Myocyte (in vitro differentiated cells): ENCODE measurements at regions not wholly inside any gene's neighbourhood (a gene's known extent, or its start where the extent isn't known, plus 50 kb on each side); places are given as distances from the start of the nearest gene placed in this dataset.

Experiments
- DNase-seq: peaks from one replicate; pipeline ENCODE4 v3.0.0-alpha.2; 2012; ENCODE audit warnings: low read depth

DNA sequence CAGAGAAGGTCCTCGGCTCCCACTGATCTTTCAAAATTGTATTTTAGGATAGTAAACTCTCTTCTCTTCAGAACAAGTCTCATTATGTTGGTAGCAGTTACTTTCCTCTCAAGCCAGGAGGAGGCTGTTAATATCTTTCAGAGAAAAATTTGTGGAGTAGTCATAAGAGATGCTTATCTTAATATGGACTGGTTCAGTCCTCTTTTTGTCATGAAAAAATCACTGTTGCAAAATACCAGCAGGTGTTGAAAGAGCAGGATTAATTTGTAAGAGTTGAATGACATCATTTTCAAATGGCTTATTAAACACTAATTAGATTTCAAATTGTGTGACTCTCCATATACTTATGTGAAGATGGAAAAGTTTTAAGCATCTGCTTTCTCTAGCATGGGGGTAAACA lies 662.5 kb downstream of the POM121L12 start:
- no peak for DNase-seq

DNA sequence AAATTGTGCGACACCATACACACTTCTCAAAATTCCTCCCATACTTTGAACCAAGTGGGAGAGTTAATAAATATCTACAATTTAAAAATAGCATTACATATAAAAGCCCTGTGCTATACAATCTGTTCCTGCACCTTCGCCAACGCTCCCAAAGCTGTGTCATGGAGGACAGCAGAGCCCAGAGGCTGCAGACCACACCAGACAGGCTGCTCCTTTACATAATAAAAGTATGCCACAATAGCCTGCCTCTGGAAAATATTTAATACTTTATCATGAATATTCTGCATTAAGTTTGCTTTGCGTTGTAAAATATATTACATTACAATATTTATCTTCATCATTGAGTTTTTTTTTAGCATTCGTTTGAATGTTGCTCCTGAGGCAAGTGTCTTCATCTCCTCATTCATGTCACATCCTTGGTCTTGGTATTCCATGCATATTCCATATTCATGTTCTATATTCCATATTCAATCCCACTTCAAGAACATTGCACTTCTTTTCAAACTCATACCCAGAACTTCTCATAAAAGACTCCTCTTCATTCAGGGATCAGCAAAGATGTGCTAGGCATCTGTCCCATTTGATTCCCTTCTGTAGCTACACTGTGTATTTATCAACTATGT lies 663.9 kb downstream of the POM121L12 start:
- DNase-seq, result no peak

DNA sequence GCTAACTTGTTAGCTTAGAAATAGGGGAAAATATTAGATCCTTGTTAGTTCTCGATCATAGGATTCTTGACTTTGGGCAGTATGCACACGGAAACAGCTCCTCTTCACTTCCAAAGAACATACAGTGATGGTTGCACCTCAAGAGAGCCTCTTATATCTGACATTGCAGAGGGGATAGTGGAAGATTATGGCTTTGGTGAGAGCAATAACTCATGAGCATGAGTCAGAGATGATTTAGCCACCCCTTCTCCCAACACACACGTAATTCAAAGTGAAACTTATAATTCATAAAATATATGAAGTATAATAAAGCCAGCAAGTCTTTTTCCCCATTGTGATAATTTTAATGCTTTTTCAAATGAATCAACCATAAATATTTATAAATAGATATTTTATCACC lies 683.7 kb downstream of the POM121L12 start:
- DNase-seq, result peak; percentile 2

DNA sequence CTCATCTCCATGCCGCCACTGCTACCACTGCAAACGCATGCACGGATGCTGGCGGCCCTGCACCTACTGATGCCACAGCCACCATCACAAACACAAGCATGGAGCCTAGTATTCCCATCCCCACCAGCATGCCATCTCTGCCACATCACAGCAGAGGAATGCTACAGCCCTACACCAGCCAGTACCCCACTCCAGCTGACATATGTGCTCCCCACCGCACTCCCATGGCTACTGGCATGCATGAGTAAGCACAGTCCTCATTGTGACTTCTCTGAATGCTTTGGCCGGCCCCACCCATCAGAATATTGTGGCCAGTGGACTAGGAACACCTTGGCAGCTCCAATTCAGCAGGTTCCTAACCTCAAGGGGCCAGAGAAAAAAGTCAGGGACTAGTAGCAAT lies 705.5 kb downstream of the POM121L12 start:
- DNase-seq, result peak; percentile 50

DNA sequence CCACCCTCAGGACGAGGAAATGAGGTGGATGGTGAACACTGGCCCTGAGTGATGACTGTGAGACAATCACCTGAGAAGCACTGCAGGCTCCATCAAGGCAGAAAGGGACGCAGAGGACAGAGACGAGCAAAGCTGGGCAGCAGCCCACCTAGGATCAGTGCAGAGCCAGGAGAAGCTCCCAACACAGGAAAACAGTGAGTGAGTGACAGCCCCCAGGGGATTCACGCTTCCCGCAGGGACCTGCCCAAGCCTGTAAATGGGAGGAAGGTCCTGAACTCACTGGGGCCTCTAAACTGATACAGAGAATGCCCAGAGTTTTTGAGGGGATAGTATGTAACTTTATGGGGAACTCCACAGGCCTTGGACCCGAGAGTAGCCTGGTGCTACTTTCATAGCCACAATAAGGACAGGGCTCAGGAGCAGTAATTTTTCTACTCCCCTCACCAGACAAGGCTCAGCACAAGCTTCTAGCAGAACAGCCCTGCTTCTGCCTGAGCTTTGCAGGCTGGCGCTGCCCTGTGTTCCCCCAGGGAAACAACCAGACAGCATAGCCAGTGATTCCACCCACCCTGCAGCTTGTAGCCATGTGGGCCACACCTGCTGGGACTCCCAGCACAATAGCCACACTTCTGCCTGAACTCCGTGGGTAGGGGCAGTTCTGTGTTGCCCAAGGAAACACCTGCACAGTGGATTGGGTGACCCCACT lies 708.4 kb downstream of the POM121L12 start:
- no peak for DNase-seq

DNA sequence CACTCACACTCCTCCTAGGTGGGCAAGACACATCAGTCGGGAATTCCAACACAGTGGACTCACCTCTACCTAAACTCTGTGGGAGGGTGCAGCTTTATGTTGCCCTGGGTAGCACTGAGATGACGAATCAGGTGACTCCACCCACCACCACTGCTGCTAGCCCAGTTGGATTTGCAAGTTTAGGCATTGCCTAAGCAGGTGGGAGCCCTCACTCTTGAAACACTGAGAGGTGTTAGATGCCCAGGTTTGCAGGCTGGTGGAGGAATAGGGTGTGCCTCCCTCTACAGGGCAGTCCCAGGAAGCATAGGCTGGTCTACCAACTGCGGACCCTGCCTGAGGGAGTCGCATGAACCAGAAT lies 708.9 kb downstream of the POM121L12 start:
- no peak for DNase-seq

DNA sequence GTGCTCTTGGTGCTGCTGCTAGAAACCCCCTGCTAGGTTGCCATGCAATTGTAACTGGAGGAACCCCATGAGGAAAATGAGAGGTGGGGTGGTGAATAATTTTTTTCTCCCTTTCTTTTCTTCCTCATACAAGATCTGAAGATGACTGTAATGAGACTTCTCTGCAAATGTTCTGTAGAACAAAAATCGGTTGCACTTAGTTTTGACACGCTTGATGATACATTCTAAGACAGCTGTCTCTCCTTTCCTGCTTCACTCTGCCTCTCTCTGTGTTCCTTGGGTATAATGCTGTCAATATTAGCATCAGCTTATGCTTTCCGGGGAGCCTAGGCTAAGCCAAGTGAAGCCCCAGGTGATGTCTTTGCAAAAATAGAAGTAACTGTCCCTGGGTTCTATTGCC lies 721.5 kb downstream of the POM121L12 start:
- DNase-seq, result no peak

DNA sequence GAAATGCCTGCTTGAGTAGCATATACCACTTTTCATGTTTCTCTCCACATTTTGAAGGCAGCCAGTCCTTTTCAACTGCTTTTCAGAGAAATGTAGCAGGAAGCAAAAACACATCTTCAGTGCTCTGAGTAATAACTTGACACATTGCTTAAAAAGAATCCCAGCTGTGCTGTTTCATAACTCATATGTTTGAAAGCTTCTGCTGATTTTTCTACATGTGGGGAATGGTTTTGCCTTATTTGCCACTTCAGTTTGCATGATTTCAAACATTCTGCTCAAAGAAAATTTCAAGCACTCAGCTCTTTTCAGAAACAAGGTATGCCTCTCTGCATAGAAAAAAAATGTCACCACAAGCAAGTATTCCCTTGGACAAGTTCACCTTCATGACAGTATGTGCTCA lies 732.8 kb downstream of the POM121L12 start:
- no peak for DNase-seq

DNA sequence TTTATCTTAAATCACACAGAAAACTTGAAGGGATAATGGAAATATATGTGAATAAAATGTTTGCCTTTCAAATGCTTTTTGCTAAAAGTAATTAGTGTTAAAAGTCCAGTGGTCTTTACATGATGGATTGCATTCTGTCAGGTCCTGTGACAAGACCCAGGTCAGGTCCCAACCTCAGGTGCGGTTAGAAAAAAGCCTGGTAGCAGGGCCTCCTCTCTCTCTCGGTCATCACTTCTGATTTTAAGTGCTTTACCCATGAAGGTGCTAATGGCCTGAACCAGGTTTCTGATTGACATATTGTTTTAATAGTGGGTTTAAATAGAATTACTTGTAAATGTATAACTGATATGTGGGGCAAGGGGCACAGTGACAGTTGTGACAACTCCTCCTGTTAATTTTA lies 736.3 kb downstream of the POM121L12 start:
- DNase-seq, result no peak

DNA sequence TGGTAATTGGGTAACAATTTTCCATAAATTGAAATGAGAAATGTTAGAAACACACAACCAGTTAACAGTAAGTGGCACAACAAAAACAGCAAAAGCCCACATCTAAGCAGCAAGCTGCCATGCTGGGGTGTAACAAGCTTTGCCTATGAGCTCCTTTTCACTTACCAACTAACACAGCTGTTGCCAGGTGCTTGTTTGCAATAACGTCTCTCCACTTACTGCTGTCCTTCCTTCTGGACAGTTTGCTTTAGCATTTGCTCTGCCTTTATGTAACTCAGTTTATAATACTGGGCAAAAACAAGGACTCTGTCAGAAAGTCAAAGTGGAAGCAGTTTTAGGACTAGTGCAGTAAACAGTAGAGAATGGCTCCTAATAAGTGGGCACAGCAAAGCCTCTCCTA lies 740.9 kb downstream of the POM121L12 start:
- DNase-seq, result no peak

DNA sequence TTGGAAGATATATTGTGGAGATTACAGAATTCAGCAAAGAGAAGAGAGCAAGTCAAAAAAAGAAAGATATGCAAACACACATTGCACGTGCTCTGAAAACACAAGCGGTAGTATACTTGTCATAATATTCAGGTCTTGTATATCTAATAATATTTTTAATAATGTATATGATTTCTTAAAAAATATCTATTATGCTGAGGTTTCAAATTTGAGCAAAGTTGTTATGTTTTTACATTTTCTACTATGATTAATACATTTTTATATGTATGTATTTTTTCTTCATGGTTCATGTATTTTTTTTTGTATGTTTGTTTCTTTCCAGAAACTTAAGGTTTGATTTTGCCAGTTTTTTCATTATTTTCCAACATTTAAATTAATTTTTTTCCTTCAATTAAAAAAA lies 752.4 kb upstream of the VSTM2A start:
- no peak for DNase-seq

DNA sequence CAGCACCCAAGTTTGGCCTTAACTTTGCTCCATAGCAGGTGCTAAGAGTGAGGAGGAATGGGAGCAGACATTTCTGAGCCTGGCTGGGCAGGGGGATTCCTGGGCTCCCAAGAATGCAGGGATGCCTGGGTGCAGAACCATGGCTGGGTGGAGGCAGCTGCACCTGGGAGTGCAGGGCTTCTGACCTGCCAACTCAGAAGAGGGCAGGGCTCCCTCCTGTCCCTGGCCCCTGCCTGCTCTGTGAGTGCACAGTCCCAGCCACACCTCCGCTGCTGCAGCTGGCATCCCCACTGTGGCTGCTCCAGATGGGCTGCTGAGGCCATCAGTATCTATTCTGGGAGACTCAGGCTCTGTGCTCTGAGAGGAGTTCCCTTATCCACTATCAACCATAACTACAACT lies 747.4 kb upstream of the VSTM2A start:
- no peak for DNase-seq

DNA sequence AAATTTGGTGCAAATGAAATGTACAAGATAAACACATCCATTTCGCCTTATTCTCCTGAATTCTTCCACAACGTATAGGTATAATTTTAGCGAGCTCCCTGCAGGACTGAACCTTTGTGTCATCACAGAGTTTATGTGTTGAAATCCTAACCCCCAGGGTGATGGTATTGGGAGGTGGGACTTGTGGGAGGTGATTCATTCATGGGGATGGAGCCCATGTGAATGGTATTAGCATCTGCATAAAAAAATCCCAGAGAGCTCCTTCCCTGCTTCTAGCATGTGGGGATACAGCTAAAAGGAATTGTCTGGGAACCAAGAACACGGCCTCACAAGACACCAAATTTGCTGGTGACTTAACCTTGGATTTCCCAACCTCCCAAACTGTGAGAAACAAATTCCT lies 741.4 kb upstream of the VSTM2A start:
- DNase-seq, result no peak

DNA sequence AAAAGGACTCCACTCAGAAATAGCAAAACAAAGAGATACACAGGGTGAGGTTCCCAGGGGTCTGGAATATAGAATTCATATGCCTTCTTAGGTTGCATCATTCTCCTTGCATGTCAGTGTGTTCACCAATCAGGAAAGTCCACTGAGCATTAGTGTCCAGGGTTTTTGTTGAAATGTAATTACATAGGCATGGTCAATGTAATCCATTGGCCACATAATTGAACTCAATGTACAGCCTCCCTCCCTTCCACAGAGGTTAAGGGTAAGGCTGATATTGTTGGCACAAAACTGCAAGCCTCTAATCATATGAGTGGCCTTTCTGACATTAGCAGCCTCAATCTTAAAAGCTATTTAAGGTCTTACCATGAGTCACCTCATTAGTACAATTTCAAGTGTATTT lies 736.1 kb upstream of the VSTM2A start:
- no peak for DNase-seq

DNA sequence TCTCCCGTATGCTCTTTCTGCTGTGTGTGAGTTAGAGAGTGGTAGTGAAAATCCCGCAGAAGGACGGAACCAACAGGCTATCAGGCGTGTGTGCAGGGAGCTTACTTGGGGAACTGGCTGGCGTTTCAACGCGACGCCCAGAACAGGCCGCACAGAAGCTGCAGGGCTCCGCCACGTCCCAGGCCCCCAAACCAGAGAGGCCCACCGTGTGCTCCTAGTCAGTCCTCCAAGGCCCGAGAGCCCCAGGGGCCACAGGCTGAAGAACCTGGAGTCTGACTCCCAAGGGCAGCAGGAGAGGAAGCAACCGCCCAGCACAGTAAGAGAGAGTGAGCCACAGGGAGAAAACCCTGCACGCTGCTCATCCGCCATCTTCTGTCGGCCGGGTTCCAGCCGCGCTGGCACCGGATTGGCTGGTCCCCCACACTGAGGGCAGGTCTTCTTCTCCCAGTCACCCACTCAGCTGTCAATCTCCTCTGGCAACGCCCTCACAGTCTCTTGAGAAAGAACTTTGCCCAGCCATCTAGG lies 730.6 kb upstream of the VSTM2A start:
- DNase-seq, result no peak

DNA sequence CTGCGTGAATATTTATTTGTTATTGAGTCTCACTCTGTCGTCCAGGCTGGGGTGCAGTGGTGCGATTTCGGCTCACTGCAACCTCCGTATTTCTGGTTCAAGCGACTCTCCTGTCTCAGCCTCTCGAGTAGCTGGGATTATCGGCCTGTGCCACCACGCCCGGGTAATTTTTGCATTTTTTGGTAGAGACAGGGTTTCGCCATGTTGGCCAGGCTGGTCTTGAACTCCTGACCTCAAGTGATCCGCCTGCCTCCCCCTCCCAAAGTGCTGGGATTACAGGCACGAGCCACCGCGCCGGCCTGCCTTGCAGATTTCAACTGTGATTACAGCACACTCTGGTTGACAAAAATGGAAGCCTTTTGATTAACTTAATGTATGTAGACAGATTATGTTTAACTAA lies 730.0 kb upstream of the VSTM2A start:
- no peak for DNase-seq

DNA sequence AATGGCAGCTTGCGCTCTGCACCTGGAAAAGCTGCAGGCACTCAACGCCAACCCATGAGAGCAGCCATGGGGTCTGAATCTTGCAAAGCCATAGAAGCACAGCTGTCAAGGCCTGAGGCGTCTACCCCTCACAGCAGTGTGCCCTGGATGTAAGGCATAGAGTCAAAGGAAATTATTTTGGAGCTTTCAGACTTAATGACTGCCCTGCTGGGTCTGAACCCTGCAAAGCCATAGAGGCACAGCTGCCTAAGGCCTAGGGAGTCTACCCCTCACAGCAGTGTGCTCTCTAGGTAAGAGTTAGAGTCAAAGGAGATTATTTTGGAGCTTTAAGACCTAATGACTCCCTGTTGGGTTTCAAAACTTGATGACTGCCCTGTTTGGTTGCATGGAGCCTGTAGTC lies 706.9 kb upstream of the VSTM2A start:
- no peak for DNase-seq

DNA sequence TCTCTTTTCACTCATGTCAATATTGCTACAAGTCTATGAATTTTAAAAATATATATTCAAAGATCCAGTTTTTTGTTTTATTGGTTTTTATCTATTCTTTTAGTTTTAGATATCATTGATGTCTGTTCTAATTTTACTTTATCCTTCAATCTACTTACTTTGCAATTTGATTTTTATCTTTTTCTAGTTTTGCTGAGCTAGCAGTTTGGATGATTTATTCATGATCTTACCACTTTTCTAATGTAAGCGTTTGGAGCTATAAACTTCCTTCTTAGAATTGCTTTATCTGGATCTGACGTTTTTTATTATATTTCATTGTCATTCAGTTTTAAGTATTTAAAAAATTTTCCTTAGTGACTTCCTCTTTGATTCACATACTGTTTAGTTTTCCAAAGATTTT lies 664.5 kb upstream of the VSTM2A start:
- DNase-seq, result no peak

DNA sequence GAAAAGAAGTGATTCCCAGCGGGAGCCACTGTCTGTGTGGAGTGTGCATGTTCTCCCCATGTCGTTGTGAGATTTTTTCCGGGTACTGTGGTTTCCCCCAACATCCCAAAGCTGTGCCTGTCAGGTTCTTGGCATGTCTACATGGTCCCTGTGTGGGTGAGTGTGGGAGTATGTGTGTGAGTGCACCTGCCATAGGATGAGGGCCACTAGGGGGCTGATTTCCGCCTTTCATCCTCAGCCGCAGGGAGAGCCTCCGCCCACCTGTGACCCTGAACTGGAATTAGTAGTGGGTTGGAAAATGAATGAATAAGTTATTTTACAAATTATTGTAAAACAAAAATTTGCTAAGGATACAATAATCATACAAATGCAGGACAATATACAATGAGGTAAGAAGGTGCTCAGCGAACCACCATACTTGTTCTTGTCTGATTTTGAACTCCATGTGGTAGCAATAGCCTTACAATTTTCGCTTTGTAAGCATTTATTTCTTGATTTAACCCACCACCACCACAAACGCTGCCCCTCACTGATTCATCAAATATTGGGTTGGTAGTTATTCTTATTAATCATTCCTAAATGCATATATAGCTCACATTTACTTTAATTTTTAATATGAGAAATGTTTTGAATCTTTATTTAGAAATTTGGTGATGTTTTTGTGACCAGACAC lies 641.2 kb upstream of the VSTM2A start:
- DNase-seq, result no peak

DNA sequence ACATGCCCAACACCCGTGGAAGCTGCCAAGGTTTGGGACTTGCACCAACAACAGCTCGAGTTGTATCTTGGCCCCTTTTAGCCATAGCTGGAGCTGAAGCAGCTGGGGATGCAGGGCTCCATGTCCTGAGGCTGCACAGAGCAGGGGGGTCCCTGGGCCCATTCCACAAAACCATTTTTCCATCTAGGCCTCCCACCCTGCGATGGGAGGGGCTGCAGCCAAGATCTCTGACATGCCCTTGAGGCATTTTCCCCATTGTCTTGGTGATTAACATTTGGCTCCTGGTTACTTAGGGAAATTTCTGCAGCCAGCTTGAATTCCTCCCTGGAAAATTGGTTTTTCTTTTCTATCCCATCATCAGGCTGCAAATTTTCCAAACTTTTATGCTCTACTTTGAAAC lies 637.8 kb upstream of the VSTM2A start:
- DNase-seq, result no peak

DNA sequence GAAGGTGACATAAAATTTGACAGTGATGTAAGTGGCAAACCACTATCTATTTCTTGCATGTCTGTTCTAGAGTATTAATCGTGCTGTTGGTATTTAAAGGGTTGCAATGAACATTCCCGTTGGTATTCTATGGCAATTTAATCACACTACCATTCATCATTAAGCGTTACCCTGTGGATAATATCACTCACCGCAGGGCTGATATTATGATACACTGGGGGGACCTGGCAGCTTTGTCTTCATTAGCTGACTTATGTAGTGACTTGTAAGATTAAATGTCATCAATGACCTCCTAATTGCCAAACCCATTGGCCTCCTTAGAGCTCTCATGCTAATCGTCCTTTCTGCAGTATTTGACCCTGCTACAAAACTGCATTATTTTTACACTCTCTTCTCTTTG lies 624.5 kb upstream of the VSTM2A start:
- no peak for DNase-seq

DNA sequence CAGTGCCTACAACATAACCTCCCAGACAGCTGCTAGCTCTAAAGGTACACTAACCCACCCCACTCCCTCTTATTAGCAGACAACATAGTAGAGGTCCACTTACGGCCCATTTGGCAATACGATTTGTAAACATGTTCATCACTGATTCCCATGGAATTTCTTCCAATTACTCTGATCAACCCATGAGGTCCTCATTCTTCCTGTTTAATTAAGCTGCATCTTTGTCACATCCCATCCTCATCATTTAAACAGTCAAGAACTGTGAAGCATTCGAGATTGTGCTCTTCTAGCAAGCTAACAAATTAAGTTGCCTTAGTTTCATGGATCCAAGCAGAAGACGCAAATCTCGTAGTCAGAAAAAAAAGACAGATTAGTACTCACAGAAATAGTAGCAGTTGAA lies 622.2 kb upstream of the VSTM2A start:
- DNase-seq, result no peak

DNA sequence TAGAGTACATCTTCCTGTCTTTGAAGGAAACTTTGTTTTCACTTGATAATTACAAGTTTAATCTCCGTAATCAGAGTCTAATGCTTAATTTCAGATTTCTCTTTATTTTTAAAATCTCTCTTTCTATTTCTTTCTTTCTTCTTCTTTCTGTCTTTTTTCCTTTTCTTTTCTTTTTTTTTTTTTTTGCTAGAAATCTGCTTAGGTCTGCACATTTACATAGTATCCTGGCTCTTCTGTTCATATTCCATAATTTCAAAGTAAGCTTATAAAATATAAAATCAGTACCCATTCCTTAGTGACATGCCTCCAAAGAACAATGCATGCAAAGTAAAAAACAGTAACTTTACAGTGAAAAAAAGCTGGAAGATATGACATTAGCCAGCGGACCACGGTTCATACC lies 601.7 kb upstream of the VSTM2A start:
- no peak for DNase-seq
